Ascending aorta (tissue), 2 donors: ENCODE measurements at regions not wholly inside any gene's neighbourhood (a gene's known extent, or its start where the extent isn't known, plus 50 kb on each side); places are given as distances from the start of the nearest gene placed in this dataset.

Experiments
- DNase-seq, 2 donors: peaks; one replicate each; pipeline ENCODE4 v3.0.0-alpha.2; 2019; ENCODE audit warnings: low spot score in 2 of 2
- H3K27ac ChIP-seq, 2 donors: fragments of 200-600 bp; sonication (generic); one replicate each; pipeline ENCODE4 v1.5.1; 2016 to 2017; ENCODE audit warnings: mild to moderate bottlenecking in 1 of 2
- H3K27me3 ChIP-seq: fragments of 200-600 bp; sonication (generic); one replicate; pipeline ENCODE4 v1.5.1; 2017
- H3K36me3 ChIP-seq, 2 donors: fragments of 200-600 bp; sonication (generic); one replicate each; pipeline ENCODE4 v1.5.1; 2016
- H3K4me1 ChIP-seq, 2 donors: fragments of 200-600 bp; sonication (generic); one replicate each; pipeline ENCODE4 v1.5.1; 2016 to 2017; ENCODE audit warnings: mild to moderate bottlenecking in 1 of 2
- H3K4me3 ChIP-seq, 2 donors: fragments of 200-600 bp; sonication (generic); one replicate each; pipeline ENCODE4 v1.5.1; 2016 to 2017; ENCODE audit warnings: mild to moderate bottlenecking in 1 of 2
- H3K9me3 ChIP-seq, 2 donors: fragments of 200-600 bp; sonication (generic); one replicate each; pipeline ENCODE4 v1.5.1; 2016
- intact Hi-C: fragments of 100-400 bp; cut with DNase I; formaldehyde crosslinking; loops from one replicate; pipeline ENCODE4 v1.15.1; 2023
- TF ChIP-seq, protein P1 (sequence below), 3 experiments: fragments of 200-600 bp in 2 of 3; fragments of 450-650 bp in 1 of 3; sonication (generic) in 2 of 3; IDR thresholded peaks; one replicate each; pipeline ENCODE4 v1.5.1; 2016 to 2019; ENCODE audit warnings: antibody characterized with exemption in 3 of 3, mild to moderate bottlenecking in 1 of 3, moderate library complexity in 1 of 3

DNA sequence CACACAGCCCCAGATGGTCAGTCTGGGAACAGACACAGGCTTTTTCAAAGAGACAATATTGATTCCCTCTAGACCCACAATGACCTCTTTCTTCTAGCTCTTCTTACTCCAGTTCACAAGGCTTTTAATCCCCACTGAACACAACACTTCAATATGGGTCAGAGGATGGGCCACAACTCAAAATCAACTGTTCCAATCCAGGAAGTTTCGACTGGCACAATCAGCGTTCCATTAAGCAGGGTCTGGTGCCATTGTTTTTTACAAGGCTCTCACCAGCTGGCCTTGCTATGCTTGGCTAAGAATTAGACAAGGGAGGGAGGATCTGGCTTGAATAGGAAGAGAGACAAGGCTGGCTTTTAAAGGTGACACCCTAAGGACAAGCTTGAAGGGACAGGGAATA is 199.4 kb upstream of the SLC24A2 start:
- Histone ChIP-seq H3K36me3 (no peaks in the 10 kb centered on the region), H3K4me3 (no peak overlapping the region), H3K27me3 (no peaks in the 10 kb centered on the region), H3K4me1 (no peaks in the 10 kb centered on the region), H3K27ac (no peak overlapping the region), H3K9me3 (no peaks in the 10 kb centered on the region)
- intact Hi-C loops, result no loop called here
- TF ChIP-seq, protein P1, sequence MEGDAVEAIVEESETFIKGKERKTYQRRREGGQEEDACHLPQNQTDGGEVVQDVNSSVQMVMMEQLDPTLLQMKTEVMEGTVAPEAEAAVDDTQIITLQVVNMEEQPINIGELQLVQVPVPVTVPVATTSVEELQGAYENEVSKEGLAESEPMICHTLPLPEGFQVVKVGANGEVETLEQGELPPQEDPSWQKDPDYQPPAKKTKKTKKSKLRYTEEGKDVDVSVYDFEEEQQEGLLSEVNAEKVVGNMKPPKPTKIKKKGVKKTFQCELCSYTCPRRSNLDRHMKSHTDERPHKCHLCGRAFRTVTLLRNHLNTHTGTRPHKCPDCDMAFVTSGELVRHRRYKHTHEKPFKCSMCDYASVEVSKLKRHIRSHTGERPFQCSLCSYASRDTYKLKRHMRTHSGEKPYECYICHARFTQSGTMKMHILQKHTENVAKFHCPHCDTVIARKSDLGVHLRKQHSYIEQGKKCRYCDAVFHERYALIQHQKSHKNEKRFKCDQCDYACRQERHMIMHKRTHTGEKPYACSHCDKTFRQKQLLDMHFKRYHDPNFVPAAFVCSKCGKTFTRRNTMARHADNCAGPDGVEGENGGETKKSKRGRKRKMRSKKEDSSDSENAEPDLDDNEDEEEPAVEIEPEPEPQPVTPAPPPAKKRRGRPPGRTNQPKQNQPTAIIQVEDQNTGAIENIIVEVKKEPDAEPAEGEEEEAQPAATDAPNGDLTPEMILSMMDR (IDR thresholded peaks at IDR 0.05), result no peak
- DNase-seq, result no peak

DNA sequence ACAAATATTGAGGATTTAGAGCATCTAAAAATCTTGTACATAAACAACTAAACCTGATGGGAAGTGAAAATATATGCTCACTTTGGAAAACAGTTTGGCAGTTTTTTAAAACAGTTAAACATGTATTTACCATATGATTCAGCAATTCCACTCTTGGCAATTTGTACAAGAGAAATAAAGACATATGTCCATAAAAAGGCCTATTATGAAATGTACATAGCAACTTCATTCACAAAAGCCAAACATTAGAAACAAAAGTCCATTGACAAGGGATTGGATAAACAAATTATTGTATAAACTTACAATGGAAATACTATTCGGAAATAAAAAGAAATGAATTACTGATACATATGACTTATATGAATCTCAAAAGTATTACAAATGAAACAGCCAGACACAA is 196.2 kb upstream of the SLC24A2 start:
- intact Hi-C loops, result no loop called here
- Histone ChIP-seq H3K36me3 (no peaks in the 10 kb centered on the region), H3K27ac (no peak overlapping the region), H3K27me3 (no peaks in the 10 kb centered on the region), H3K9me3 (no peaks in the 10 kb centered on the region), H3K4me3 (no peak overlapping the region), H3K4me1 (no peaks in the 10 kb centered on the region)
- TF ChIP-seq, protein P1 (IDR thresholded peaks at IDR 0.05), result no peak
- no peak for DNase-seq

DNA sequence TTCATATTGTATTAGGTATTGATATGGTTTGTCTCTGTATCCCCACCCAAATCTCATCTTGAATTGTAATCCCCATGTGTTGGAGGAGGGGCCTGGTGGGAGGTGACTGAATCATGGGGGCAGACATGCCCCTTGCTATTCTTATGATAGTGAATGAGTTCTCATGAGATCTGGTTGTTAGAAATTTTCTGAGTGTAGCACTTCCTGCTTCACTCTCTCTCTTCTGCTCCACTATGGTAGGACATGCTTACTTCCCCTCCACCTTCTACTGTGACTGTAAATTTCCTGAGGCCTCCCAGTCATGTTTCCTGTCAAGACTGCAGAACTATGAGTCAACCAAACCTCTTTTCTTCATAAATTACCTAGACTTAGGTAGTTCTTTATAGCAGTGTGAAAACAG is 187.4 kb upstream of the SLC24A2 start:
- Histone ChIP-seq H3K4me1 (no peaks in the 10 kb centered on the region), H3K36me3 (no peaks in the 10 kb centered on the region), H3K27ac (no peak overlapping the region), H3K4me3 (no peak overlapping the region), H3K27me3 (no peaks in the 10 kb centered on the region), H3K9me3 (no peaks in the 10 kb centered on the region)
- TF ChIP-seq, protein P1 (IDR thresholded peaks at IDR 0.05), result no peak
- intact Hi-C loops, result no loop called here
- no peak for DNase-seq

DNA sequence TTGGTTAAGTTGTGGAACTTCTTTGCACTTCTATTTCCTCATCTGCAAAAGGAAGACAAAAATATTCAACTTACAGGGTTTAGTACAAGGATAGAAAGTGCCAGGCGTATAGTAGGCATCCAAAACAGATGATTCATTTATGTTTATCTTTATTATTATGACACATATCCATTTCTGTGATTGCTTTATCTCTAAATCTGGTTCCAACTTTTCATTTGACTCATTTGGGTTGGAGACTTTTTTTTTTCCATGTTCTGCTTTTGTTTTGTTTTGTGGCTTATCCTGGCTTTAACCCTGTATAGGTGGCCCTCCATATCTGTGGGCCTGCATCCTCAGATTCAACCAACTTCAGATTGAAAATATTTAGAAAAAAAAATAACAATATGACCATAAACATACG is 186.7 kb upstream of the SLC24A2 start:
- H3K27me3 ChIP-seq, result no peaks in the 10 kb centered on the region
- no peak overlapping the region for H3K4me3 ChIP-seq
- intact Hi-C loops, result no loop called here
- no peaks in the 10 kb centered on the region for H3K9me3 ChIP-seq
- H3K4me1 ChIP-seq, result no peaks in the 10 kb centered on the region
- H3K27ac ChIP-seq, result no peak overlapping the region
- no peaks in the 10 kb centered on the region for H3K36me3 ChIP-seq
- TF ChIP-seq, protein P1 (IDR thresholded peaks at IDR 0.05), result no peak
- no peak for DNase-seq

DNA sequence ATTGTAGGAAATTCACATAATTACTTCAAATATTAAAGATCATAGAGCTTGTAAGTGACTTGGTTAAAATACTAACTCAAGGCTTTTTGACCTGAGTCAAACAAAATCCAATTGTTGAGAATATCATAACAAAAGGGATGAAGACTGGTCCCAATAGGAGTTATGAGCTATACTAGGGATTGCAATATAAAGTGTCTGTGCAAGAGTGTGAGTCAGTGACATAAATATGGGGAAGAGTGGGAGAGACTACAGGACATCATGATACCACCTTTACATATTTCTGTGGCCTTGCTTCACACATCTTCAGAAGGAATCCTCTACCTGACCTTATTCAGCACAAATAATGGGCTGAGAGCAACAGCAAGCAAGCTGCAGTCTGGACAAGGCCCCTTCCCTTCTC is 180.9 kb upstream of the SLC24A2 start:
- Histone ChIP-seq H3K4me3 (no peak overlapping the region), H3K9me3 (no peaks in the 10 kb centered on the region), H3K4me1 (no peaks in the 10 kb centered on the region), H3K27ac (no peak overlapping the region), H3K27me3 (no peaks in the 10 kb centered on the region), H3K36me3 (no peaks in the 10 kb centered on the region)
- TF ChIP-seq, protein P1 (IDR thresholded peaks at IDR 0.05), result no peak
- intact Hi-C loops, result no loop called here
- DNase-seq, result no peak

DNA sequence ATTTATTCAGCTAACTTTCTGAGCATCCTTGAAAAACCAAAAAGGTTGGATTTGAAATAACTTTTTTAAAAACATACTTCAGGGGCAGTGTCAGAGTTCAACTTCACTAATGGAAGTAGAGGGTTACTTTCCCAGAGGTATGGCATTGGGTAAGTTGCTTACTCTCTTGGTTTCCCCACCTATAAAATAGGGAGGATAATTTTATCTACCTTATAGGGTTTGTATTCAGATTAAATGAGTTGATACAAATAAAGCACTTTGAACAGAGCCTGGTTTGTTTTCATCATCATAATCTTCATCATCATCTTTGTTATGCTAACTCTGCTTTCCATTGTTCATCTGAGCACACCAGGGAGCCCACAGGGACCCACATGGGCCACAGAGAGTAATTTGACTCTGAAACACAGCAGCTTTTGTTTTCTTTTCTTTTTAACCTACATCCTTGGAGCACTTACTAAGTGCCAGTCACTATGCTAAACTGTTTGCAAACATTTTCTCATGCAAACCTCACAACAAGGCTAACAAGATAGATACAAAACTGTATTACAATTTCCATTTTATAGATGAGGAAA is 179.1 kb upstream of the SLC24A2 start:
- TF ChIP-seq, protein P1 (IDR thresholded peaks at IDR 0.05), result no peak
- intact Hi-C loops, result no loop called here
- H3K27ac ChIP-seq, result no peak overlapping the region

More for the DNA sequence above, 179.1 kb upstream of the SLC24A2 start:
- H3K4me1 ChIP-seq, result no peaks in the 10 kb centered on the region
- no peaks in the 10 kb centered on the region for H3K27me3 ChIP-seq
- no peak overlapping the region for H3K4me3 ChIP-seq
- no peak for DNase-seq
- no peaks in the 10 kb centered on the region for H3K36me3 ChIP-seq
- H3K9me3 ChIP-seq, result no peaks in the 10 kb centered on the region
